ENCODE measurements at regions not wholly inside any gene's neighbourhood (a gene's known extent, or its start where the extent isn't known, plus 50 kb on each side); places are given as distances from the start of the nearest gene placed in this dataset.

DNA sequence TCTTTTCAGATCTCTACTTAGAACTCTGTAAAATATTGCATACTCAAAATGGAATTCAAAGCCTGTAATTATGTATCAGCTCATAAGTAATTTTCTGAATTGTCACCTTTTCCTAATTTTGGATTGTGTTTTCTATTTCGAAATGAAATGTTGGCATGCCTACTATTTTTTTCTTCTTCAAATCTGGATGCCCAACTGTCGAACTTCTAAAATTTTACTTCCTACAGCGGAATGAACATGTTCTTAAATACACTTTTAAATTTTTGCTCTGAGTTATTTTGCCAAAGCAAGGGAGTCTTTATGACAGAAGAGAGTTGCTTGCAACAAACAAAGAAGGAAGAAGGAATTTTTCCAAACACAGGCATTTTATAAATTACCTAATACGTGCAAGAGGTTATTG lies 336.0 kb downstream of the ADCYAP1 start:
- Histone ChIP-seq H3K79me1 (replicated peaks; ENCODE audit: low read length, poor library complexity, severe bottlenecking) (no peaks in the 10 kb centered on the region), H3K27me3 (ENCODE audit: control insufficient read depth in 1 of 2, insufficient read depth in 1 of 2, low read length in 2 of 2) (no peaks in the 10 kb centered on the region), H3K4me1 (ENCODE audit: control insufficient read depth, insufficient read depth, low read depth, low read length) (no peaks in the 10 kb centered on the region), H3K14ac (ENCODE audit: low read length in 2 of 2) (no peak overlapping the region), H2BK120ac (ENCODE audit: low read depth, low read length) (no peak overlapping the region), H3K23ac (ENCODE audit: low read length in 2 of 2) (no peak overlapping the region), H3K18ac (ENCODE audit: low read depth in 1 of 2, low read length in 2 of 2) (no peak overlapping the region), H4K91ac (ENCODE audit: low read length) (no peak overlapping the region), H3K36me3 (ENCODE audit: control insufficient read depth in 1 of 2, insufficient read depth in 2 of 2, low read depth in 1 of 2, low read length in 2 of 2) (no peaks in the 10 kb centered on the region), H2AFZ (ENCODE audit: low read depth, low read length) (no peak overlapping the region), H3K9ac (ENCODE audit: low read length) (no peak overlapping the region), H3K4me2 (ENCODE audit: low read length, poor library complexity, severe bottlenecking) (no peak overlapping the region), H2AK5ac (ENCODE audit: low read length, severe bottlenecking) (no peak overlapping the region), H2BK15ac (ENCODE audit: low read depth, poor library complexity, severe bottlenecking) (no peak overlapping the region), H2BK12ac (ENCODE audit: low read length in 2 of 2) (no peak overlapping the region), H3K27ac (ENCODE audit: low read length, poor library complexity, severe bottlenecking) (no peak overlapping the region), H3K4ac (ENCODE audit: low read depth in 1 of 2, low read length in 2 of 2) (no peak overlapping the region), H3K4me3 (ENCODE audit: insufficient read depth in 1 of 2, low read depth in 1 of 2, low read length in 2 of 2) (no peak overlapping the region), H4K8ac (ENCODE audit: low read length) (no peak overlapping the region), H3K9me3 (ENCODE audit: control insufficient read depth, low read length) (peaks cover 35% of the 10 kb centered on the region), H2BK5ac (ENCODE audit: low read depth, low read length, poor library complexity, severe bottlenecking) (no peak overlapping the region)
- no CpG with 5 or more reads among the region's 4 CpGs for WGBS
- no peak for DNase-seq

DNA sequence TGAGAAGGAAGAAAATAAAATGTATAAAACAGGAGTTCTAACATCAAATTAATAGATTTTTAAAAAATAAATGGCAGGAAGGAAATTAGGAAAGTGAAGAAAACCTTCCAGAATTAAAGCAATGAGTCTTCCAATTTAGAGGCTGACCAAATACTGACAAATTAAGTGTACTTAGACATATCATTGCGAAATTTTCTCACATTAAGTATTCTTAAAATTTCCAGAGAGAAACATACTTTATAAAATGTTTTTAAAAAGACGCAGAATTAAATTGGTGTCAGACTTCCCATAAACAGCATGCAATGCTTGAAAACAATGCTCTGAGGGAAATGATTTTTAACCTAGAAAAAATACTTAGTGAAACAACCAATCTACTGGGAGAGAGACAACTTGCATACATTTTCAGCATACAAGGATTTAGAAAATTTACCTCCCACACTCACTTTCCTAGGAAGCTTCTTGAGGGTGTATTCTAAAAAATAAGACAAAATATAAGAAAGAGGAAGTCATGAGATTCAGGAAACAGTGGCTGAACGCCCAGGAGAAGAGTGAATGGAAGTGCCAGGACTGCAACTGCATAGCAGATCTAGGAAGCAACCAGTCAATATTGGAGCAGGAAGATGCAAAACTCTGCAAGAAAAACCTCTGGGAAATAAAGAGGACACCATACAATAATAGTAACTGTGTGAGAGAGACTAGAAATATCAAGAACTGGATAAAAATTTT lies 339.9 kb downstream of the ADCYAP1 start:
- H3K79me1 ChIP-seq (replicated peaks; ENCODE audit: low read length, poor library complexity, severe bottlenecking) = no peaks in the 10 kb centered on the region
- H2AFZ ChIP-seq (ENCODE audit: low read depth, low read length) = no peak overlapping the region
- H3K14ac ChIP-seq (ENCODE audit: low read length in 2 of 2) = no peak overlapping the region
- no peak overlapping the region for H3K27ac ChIP-seq (ENCODE audit: low read length, poor library complexity, severe bottlenecking)
- no peaks in the 10 kb centered on the region for H3K36me3 ChIP-seq (ENCODE audit: control insufficient read depth in 1 of 2, insufficient read depth in 2 of 2, low read depth in 1 of 2, low read length in 2 of 2)
- H3K27me3 ChIP-seq (ENCODE audit: control insufficient read depth in 1 of 2, insufficient read depth in 1 of 2, low read length in 2 of 2) = no peaks in the 10 kb centered on the region
- H3K4me3 ChIP-seq (ENCODE audit: insufficient read depth in 1 of 2, low read depth in 1 of 2, low read length in 2 of 2) = no peak overlapping the region
- no peak overlapping the region for H2AK5ac ChIP-seq (ENCODE audit: low read length, severe bottlenecking)
- no peak overlapping the region for H3K18ac ChIP-seq (ENCODE audit: low read depth in 1 of 2, low read length in 2 of 2)
- no peak for DNase-seq
- H2BK15ac ChIP-seq (ENCODE audit: low read depth, poor library complexity, severe bottlenecking) = no peak overlapping the region
- H3K23ac ChIP-seq (ENCODE audit: low read length in 2 of 2) = no peak overlapping the region
- H2BK5ac ChIP-seq (ENCODE audit: low read depth, low read length, poor library complexity, severe bottlenecking) = no peak overlapping the region
- H3K9me3 ChIP-seq (ENCODE audit: control insufficient read depth, low read length) = peaks cover 17% of the 10 kb centered on the region
- H2BK12ac ChIP-seq (ENCODE audit: low read length in 2 of 2) = no peak overlapping the region
- no peak overlapping the region for H3K9ac ChIP-seq (ENCODE audit: low read length)
- H3K4me1 ChIP-seq (ENCODE audit: control insufficient read depth, insufficient read depth, low read depth, low read length) = no peaks in the 10 kb centered on the region
- H4K91ac ChIP-seq (ENCODE audit: low read length) = no peak overlapping the region
- H3K4ac ChIP-seq (ENCODE audit: low read depth in 1 of 2, low read length in 2 of 2) = no peak overlapping the region
- no peak overlapping the region for H2BK120ac ChIP-seq (ENCODE audit: low read depth, low read length)
- no peak overlapping the region for H4K8ac ChIP-seq (ENCODE audit: low read length)
- WGBS = 53% methylated on average over 1 of the region's 3 CpGs
- H3K4me2 ChIP-seq (ENCODE audit: low read length, poor library complexity, severe bottlenecking) = no peak overlapping the region

DNA sequence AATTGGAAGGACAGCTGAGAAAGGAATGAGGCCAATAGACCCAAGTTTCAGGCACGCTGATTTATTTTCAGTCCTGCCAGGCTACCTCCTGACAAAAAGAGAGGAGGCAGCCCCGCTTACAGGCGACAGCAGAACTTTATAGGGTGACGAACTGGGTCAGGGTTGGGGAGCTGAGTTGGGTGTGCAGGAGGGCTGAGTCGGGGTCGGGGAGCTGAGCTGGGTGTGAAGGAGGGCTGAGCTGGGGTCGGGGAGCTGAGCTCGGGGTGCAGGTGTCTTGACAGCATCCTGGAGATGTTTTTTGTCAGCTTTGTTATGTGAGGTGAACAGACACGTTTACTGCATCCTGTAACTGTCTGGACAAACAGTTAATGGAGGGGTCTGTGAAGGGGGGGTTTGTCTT lies 342.2 kb downstream of the ADCYAP1 start:
- Histone ChIP-seq H3K14ac (ENCODE audit: low read length in 2 of 2) (no peak overlapping the region), H3K27me3 (ENCODE audit: control insufficient read depth in 1 of 2, insufficient read depth in 1 of 2, low read length in 2 of 2) (no peaks in the 10 kb centered on the region), H3K79me1 (replicated peaks; ENCODE audit: low read length, poor library complexity, severe bottlenecking) (no peaks in the 10 kb centered on the region), H2BK15ac (ENCODE audit: low read depth, poor library complexity, severe bottlenecking) (no peak overlapping the region), H3K4ac (ENCODE audit: low read depth in 1 of 2, low read length in 2 of 2) (no peak overlapping the region), H2AFZ (ENCODE audit: low read depth, low read length) (no peak overlapping the region), H3K23ac (ENCODE audit: low read length in 2 of 2) (no peak overlapping the region), H3K27ac (ENCODE audit: low read length, poor library complexity, severe bottlenecking) (no peak overlapping the region), H3K36me3 (ENCODE audit: control insufficient read depth in 1 of 2, insufficient read depth in 2 of 2, low read depth in 1 of 2, low read length in 2 of 2) (no peaks in the 10 kb centered on the region), H3K9ac (ENCODE audit: low read length) (no peak overlapping the region), H4K8ac (ENCODE audit: low read length) (no peak overlapping the region), H3K18ac (ENCODE audit: low read depth in 1 of 2, low read length in 2 of 2) (no peak overlapping the region), H2BK5ac (ENCODE audit: low read depth, low read length, poor library complexity, severe bottlenecking) (no peak overlapping the region), H3K9me3 (ENCODE audit: control insufficient read depth, low read length) (peaks cover 8% of the 10 kb centered on the region), H3K4me1 (ENCODE audit: control insufficient read depth, insufficient read depth, low read depth, low read length) (no peaks in the 10 kb centered on the region), H2BK12ac (ENCODE audit: low read length in 2 of 2) (no peak overlapping the region), H3K4me2 (ENCODE audit: low read length, poor library complexity, severe bottlenecking) (no peak overlapping the region), H2BK120ac (ENCODE audit: low read depth, low read length) (no peak overlapping the region), H2AK5ac (ENCODE audit: low read length, severe bottlenecking) (no peak overlapping the region), H4K91ac (ENCODE audit: low read length) (no peak overlapping the region), H3K4me3 (ENCODE audit: insufficient read depth in 1 of 2, low read depth in 1 of 2, low read length in 2 of 2) (no peak overlapping the region)
- DNase-seq = no peak
- WGBS = 59% methylated on average over 9 of the region's 9 CpGs

DNA sequence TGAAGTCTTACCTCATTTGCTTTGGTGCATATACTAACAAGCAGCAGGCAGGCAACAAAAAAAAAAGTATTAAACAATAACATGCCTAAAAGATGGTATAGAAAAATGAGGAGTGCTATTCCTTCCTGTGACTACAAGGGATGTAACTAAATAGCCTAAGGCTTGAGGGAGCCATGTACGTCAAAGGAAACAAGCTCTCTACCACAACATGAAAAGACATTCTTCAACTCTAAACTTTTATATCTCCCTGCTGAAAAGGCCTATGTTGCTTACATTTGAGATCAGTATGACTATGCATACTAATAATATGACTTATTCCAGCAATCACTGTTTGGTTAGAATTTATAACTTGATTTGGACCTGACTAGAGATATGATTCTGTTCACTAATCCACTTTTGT lies 347.9 kb downstream of the ADCYAP1 start:
- H3K14ac ChIP-seq (ENCODE audit: low read length in 2 of 2) = no peak overlapping the region
- no peak overlapping the region for H3K4ac ChIP-seq (ENCODE audit: low read depth in 1 of 2, low read length in 2 of 2)
- no peak overlapping the region for H4K91ac ChIP-seq (ENCODE audit: low read length)
- H4K8ac ChIP-seq (ENCODE audit: low read length) = no peak overlapping the region
- DNase-seq = no peak
- no peaks in the 10 kb centered on the region for H3K27me3 ChIP-seq (ENCODE audit: control insufficient read depth in 1 of 2, insufficient read depth in 1 of 2, low read length in 2 of 2)
- no peak overlapping the region for H2BK15ac ChIP-seq (ENCODE audit: low read depth, poor library complexity, severe bottlenecking)
- no peak overlapping the region for H3K23ac ChIP-seq (ENCODE audit: low read length in 2 of 2)
- WGBS = 100% methylated on average over 1 of the region's 1 CpG
- no peak overlapping the region for H2AFZ ChIP-seq (ENCODE audit: low read depth, low read length)
- H3K4me2 ChIP-seq (ENCODE audit: low read length, poor library complexity, severe bottlenecking) = no peak overlapping the region
- H3K4me1 ChIP-seq (ENCODE audit: control insufficient read depth, insufficient read depth, low read depth, low read length) = no peaks in the 10 kb centered on the region
- H2BK120ac ChIP-seq (ENCODE audit: low read depth, low read length) = no peak overlapping the region
- H3K18ac ChIP-seq (ENCODE audit: low read depth in 1 of 2, low read length in 2 of 2) = no peak overlapping the region
- no peak overlapping the region for H3K4me3 ChIP-seq (ENCODE audit: insufficient read depth in 1 of 2, low read depth in 1 of 2, low read length in 2 of 2)
- H2AK5ac ChIP-seq (ENCODE audit: low read length, severe bottlenecking) = no peak overlapping the region
- H3K9me3 ChIP-seq (ENCODE audit: control insufficient read depth, low read length) = no peaks in the 10 kb centered on the region
- no peak overlapping the region for H2BK5ac ChIP-seq (ENCODE audit: low read depth, low read length, poor library complexity, severe bottlenecking)
- H3K27ac ChIP-seq (ENCODE audit: low read length, poor library complexity, severe bottlenecking) = no peak overlapping the region
- no peaks in the 10 kb centered on the region for H3K36me3 ChIP-seq (ENCODE audit: control insufficient read depth in 1 of 2, insufficient read depth in 2 of 2, low read depth in 1 of 2, low read length in 2 of 2)
- H3K79me1 ChIP-seq (replicated peaks; ENCODE audit: low read length, poor library complexity, severe bottlenecking) = no peaks in the 10 kb centered on the region
- no peak overlapping the region for H3K9ac ChIP-seq (ENCODE audit: low read length)
- no peak overlapping the region for H2BK12ac ChIP-seq (ENCODE audit: low read length in 2 of 2)
